ENCODE measurements at regions not wholly inside any gene's neighbourhood (a gene's known extent, or its start where the extent isn't known, plus 50 kb on each side); places are given as distances from the start of the nearest gene placed in this dataset.

DNA sequence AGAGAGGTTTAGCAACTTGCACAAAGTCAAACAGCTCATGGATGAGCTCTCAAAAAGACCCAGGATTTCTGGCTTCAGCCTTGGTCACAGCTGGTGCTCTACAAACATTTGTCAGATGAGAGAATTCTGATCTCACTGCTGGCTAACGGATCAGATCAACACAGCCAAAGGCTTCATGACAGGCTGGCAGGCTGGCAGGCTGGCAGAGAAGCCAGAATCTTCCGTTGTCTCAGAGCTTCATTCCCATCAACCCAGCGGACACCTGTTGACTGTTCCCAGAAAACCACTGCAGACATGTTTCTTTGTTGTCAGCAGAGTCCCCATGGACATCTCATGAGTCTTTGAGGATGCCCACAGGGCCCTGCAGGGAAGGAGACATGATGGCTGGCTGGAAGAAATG, 303.8 kb upstream of the ASIC2 start:
- TF ChIP-seq, protein P1, sequence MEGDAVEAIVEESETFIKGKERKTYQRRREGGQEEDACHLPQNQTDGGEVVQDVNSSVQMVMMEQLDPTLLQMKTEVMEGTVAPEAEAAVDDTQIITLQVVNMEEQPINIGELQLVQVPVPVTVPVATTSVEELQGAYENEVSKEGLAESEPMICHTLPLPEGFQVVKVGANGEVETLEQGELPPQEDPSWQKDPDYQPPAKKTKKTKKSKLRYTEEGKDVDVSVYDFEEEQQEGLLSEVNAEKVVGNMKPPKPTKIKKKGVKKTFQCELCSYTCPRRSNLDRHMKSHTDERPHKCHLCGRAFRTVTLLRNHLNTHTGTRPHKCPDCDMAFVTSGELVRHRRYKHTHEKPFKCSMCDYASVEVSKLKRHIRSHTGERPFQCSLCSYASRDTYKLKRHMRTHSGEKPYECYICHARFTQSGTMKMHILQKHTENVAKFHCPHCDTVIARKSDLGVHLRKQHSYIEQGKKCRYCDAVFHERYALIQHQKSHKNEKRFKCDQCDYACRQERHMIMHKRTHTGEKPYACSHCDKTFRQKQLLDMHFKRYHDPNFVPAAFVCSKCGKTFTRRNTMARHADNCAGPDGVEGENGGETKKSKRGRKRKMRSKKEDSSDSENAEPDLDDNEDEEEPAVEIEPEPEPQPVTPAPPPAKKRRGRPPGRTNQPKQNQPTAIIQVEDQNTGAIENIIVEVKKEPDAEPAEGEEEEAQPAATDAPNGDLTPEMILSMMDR (IDR thresholded peaks at IDR 0.05), result no peak
- Histone ChIP-seq H3K4me1 (no peaks in the 10 kb centered on the region), H3K27me3 (peaks cover 0 to 1% of the 10 kb centered on the region in 2 donors), H3K4me3 (no peak overlapping the region), H3K36me3 (no peaks in the 10 kb centered on the region), H3K27ac (no peak overlapping the region), H3K9me3 (no peaks in the 10 kb centered on the region)
- intact Hi-C loops (cut with DNase I), result no loop called here
- ATAC-seq, result no peak
- no peak for DNase-seq

DNA sequence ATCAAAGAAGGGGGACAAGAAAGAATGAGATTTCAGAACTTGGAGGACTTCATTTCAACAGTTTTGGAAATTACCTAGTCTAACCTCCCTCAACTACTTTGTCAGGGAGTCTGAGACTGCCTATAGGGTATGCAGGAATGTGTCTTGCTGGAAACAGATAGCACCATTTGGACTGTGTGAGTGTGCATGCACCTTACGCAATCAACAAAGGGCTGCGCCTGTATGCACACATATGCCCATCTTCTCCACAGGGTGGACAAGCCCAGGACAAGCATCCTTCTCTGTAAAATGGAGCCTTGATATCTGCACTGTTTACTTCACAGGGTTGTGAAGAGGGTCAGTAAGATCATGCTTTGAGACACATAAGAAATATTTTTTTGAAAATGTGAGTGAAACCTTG, 305.7 kb upstream of the ASIC2 start:
- TF ChIP-seq, protein P1 (IDR thresholded peaks at IDR 0.05), result no peak
- ATAC-seq (no peak), DNase-seq (no peak)
- Histone ChIP-seq H3K27me3 (no peaks in the 10 kb centered on the region), H3K36me3 (no peaks in the 10 kb centered on the region), H3K4me1 (no peaks in the 10 kb centered on the region), H3K4me3 (no peak overlapping the region), H3K9me3 (no peaks in the 10 kb centered on the region), H3K27ac (no peak overlapping the region)
- intact Hi-C loops (cut with DNase I), result no loop called here

DNA sequence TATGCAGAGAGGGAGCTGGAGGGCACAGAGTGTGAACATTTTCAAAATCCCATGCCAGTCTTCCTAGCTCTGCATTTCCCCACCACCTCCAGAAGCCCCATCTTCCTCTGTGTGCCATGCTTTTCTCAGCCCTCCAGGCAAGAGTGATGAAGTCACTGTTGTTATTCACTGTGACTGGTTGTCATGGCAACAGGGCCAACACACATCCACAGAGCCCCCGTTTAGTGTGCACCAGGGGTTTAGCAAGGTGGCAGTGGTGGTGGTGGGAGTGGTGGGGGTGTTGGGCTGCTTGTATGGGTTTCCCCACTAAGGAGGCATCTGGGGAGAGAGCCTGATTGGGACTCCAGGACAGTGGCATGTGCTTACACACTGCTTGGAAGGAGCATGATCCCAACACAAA, 309.9 kb upstream of the ASIC2 start:
- Histone ChIP-seq H3K27ac (no peak overlapping the region), H3K27me3 (no peaks in the 10 kb centered on the region), H3K9me3 (no peaks in the 10 kb centered on the region), H3K36me3 (no peaks in the 10 kb centered on the region), H3K4me1 (no peaks in the 10 kb centered on the region), H3K4me3 (no peak overlapping the region)
- intact Hi-C loops (cut with DNase I), result no loop called here
- no peak for ATAC-seq
- TF ChIP-seq, protein P1 (IDR thresholded peaks at IDR 0.05), result no peak
- no peak for DNase-seq

DNA sequence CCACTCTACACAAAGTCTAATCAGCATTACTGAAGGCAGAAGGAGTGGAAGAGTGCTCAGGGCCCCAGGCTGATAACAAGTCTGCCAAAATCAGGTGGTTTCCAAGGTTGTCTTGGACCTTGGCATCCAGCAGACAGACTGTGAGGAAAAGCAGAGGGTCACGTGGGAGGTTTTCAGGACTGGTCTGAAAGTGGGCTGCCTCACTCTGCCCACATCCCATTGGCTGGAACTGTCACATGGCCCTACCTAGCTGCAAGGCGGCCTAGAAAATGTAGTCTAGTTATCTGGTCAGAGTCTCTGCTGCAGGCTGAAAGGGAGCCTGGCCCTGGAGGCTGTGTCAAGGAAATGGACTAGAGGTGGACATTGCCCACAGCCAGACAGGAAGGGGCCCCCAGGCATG, 310.7 kb upstream of the ASIC2 start:
- Histone ChIP-seq H3K36me3 (no peaks in the 10 kb centered on the region), H3K27ac (no peak overlapping the region), H3K9me3 (no peaks in the 10 kb centered on the region), H3K4me3 (no peak overlapping the region), H3K4me1 (no peaks in the 10 kb centered on the region), H3K27me3 (no peaks in the 10 kb centered on the region)
- TF ChIP-seq, protein P1 (IDR thresholded peaks at IDR 0.05), result no peak
- no peak for ATAC-seq
- DNase-seq, result no peak
- intact Hi-C loops (cut with DNase I), result no loop called here

DNA sequence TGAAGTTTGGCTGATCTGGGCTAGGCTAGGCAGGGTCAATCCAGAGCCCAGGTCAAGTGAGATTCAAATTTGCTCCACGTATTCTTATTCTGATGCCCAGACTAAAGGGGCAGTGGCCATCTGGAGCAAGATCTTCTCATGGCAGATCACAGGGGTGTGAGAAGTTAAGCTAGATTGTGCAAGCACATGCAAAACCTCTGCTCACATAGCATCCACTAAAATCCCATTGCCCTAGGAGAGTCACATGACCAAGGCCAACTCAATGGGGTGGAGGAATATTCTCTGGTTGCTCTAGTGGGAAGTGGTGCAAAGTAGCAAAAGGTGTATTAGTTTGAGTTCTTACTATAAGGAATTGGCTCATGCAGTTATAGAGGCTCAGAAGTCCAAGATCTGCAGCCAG, 318.4 kb upstream of the ASIC2 start:
- H3K4me1 ChIP-seq, result no peaks in the 10 kb centered on the region
- DNase-seq, result no peak
- H3K36me3 ChIP-seq, result no peaks in the 10 kb centered on the region
- H3K9me3 ChIP-seq, result peaks cover 0 to 4% of the 10 kb centered on the region in 2 donors
- no peak overlapping the region for H3K27ac ChIP-seq
- TF ChIP-seq, protein P1 (IDR thresholded peaks at IDR 0.05), result no peak
- intact Hi-C loops (cut with DNase I), result no loop called here
- H3K4me3 ChIP-seq, result no peak overlapping the region
- no peak for ATAC-seq
- peaks cover 0 to 5% of the 10 kb centered on the region in 2 donors for H3K27me3 ChIP-seq

Measured in left lung (tissue), 4 donors.